ENCODE measurements at regions not wholly inside any gene's neighbourhood (a gene's known extent, or its start where the extent isn't known, plus 50 kb on each side); places are given as distances from the start of the nearest gene placed in this dataset.

GRCh38 chr5:8766448-8766847 lies 779.4 kb downstream of the SEMA5A start:
- TF ChIP-seq POLR2A (IDR thresholded peaks at IDR 0.05; ENCODE audit: low read length) = no peak
- TF ChIP-seq GATA1 (IDR thresholded peaks at IDR 0.05; ENCODE audit: low read depth, low read length) = no peak
